SK-N-MC (cell line): ENCODE measurements at regions not wholly inside any gene's neighbourhood (a gene's known extent, or its start where the extent isn't known, plus 50 kb on each side); places are given as distances from the start of the nearest gene placed in this dataset.

Source experiments
- EZH2 ChIP-seq: fragments of 200-600 bp; sonication (generic); IDR thresholded peaks from one replicate; pipeline ENCODE4 v1.6.1; 2017; ENCODE audit warnings: antibody characterized with exemption
- POLR2AphosphoS5 ChIP-seq: IDR thresholded peaks from 2 replicates; pipeline ENCODE4 v1.6.1; 2012; ENCODE audit warnings: mild to moderate bottlenecking, low read depth, low read length, borderline replicate concordance

DNA sequence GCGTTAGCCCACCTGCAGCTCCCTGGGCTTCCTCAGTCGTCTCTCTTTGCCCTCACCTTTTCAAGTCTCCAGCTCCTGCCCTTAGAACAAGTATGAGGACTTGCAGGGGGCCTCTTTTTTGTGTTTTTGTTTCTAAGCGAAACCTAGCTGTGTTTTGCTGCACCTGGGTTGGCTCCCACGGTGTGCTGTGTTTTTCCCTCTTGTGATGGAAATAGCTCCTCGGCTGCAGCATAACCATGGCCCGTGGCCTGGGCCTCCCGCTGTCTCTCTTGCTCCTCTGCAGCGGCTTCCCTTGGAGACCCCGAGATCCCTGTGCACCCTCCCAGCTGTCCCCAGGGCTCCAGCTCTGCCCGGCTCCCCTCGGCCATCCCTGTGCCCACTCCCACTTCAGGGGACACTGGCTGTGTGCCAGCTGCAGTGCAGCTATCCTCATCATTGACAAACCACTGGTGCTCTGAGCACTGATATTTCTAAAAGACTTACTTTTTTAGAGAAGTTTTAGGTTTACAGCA lies 75.6 kb upstream of the TCERG1L start:
- TF ChIP-seq POLR2AphosphoS5 (no peak), EZH2 (no peak)
